Activated T-cell treated with anti-CD3 and anti-CD28 coated beads, Interleukin-2, amount 50 U/mL, for 24 hours (primary cell): ENCODE measurements at regions not wholly inside any gene's neighbourhood (a gene's known extent, or its start where the extent isn't known, plus 50 kb on each side); places are given as distances from the start of the nearest gene placed in this dataset.
"Not testable (repeated sequence)": the region's sequence is repeated elsewhere in the genome, so short reads cannot be mapped to it uniquely, and the experiment has no call there.

Experiments
- DNase-seq: peaks from one replicate; pipeline ENCODE4 v3.0.0-alpha.2; 2020
- H3K27ac Mint-ChIP-seq: 2 replicates; pipeline ENCODE4 v1.8.0; 2020; ENCODE audit warnings: mild to moderate bottlenecking, mixed read lengths
- H3K27me3 Mint-ChIP-seq: 2 replicates; pipeline ENCODE4 v1.8.0; 2020; ENCODE audit warnings: mixed read lengths
- H3K36me3 Mint-ChIP-seq: 2 replicates; pipeline ENCODE4 v1.8.0; 2020; ENCODE audit warnings: low read depth, mixed read lengths
- H3K4me1 Mint-ChIP-seq: 2 replicates; pipeline ENCODE4 v1.8.0; 2020; ENCODE audit warnings: low read depth, mixed read lengths
- H3K4me3 Mint-ChIP-seq: 2 replicates; pipeline ENCODE4 v1.8.0; 2020; ENCODE audit warnings: mild to moderate bottlenecking, moderate library complexity, mixed read lengths
- H3K9me3 Mint-ChIP-seq: 2 replicates; pipeline ENCODE4 v1.8.0; 2020; ENCODE audit warnings: mixed read lengths

GRCh38 chr12:97984974-97985580 is 522.5 kb downstream of the RMST start:
- Mint-ChIP-seq H3K4me1 (no peaks in the 10 kb centered on the region), H3K4me3 (no peak overlapping the region), H3K36me3 (no peaks in the 10 kb centered on the region), H3K27me3 (no peaks in the 10 kb centered on the region), H3K27ac (no peak overlapping the region), H3K9me3 (peaks cover 2% of the 10 kb centered on the region)
- no peak for DNase-seq

GRCh38 chr12:97985834-97986233 is 523.2 kb downstream of the RMST start:
- no peak for DNase-seq
- Mint-ChIP-seq H3K36me3 (no peaks in the 10 kb centered on the region), H3K27ac (no peak overlapping the region)

GRCh38 chr12:97988588-97988987 is 526.0 kb downstream of the RMST start:
- H3K27ac Mint-ChIP-seq, DNase-seq, H3K4me3 Mint-ChIP-seq, H3K36me3 Mint-ChIP-seq, H3K4me1 Mint-ChIP-seq, H3K27me3 Mint-ChIP-seq, H3K9me3 Mint-ChIP-seq: not testable (repeated sequence)

More at GRCh38 chr12:97985834-97986233, 523.2 kb downstream of the RMST start:
- Mint-ChIP-seq H3K9me3 (peaks cover 2% of the 10 kb centered on the region), H3K4me1 (no peaks in the 10 kb centered on the region), H3K27me3 (no peaks in the 10 kb centered on the region), H3K4me3 (no peak overlapping the region)

GRCh38 chr12:97989366-97989940 is 525.9 kb upstream of the TMPO start:
- H3K4me3 Mint-ChIP-seq, result no peak overlapping the region
- no peaks in the 10 kb centered on the region for H3K36me3 Mint-ChIP-seq
- H3K27me3 Mint-ChIP-seq, result no peaks in the 10 kb centered on the region
- H3K9me3 Mint-ChIP-seq, result peaks cover 2% of the 10 kb centered on the region
- DNase-seq, result no peak
- H3K4me1 Mint-ChIP-seq, result no peaks in the 10 kb centered on the region
- no peak overlapping the region for H3K27ac Mint-ChIP-seq

- Mint-ChIP-seq H3K9me3 (no peaks in the 10 kb centered on the region), H3K4me1 (no peaks in the 10 kb centered on the region), H3K27me3 (no peaks in the 10 kb centered on the region), H3K27ac (no peak overlapping the region), H3K36me3 (no peaks in the 10 kb centered on the region), H3K4me3 (no peak overlapping the region)
- no peak for DNase-seq
Measured at GRCh38 chr12:97994746-97995484, 520.5 kb upstream of the TMPO start.

GRCh38 chr12:97995559-97995958 is 519.8 kb upstream of the TMPO start:
- Mint-ChIP-seq H3K36me3 (no peaks in the 10 kb centered on the region), H3K27ac (no peak overlapping the region), H3K4me1 (no peaks in the 10 kb centered on the region), H3K27me3 (no peaks in the 10 kb centered on the region), H3K4me3 (no peak overlapping the region), H3K9me3 (no peaks in the 10 kb centered on the region)
- DNase-seq, result no peak

GRCh38 chr12:98001430-98001829 is 514.0 kb upstream of the TMPO start:
- DNase-seq, result no peak
- H3K36me3 Mint-ChIP-seq, result no peaks in the 10 kb centered on the region
- peaks cover 3% of the 10 kb centered on the region for H3K27me3 Mint-ChIP-seq
- H3K4me1 Mint-ChIP-seq, result no peaks in the 10 kb centered on the region
- H3K27ac Mint-ChIP-seq, result no peak overlapping the region
- no peaks in the 10 kb centered on the region for H3K9me3 Mint-ChIP-seq
- H3K4me3 Mint-ChIP-seq, result no peak overlapping the region

GRCh38 chr12:98002887-98003493 is 512.4 kb upstream of the TMPO start:
- H3K4me3 Mint-ChIP-seq, result no peak overlapping the region
- H3K27ac Mint-ChIP-seq, result no peak overlapping the region
- H3K9me3 Mint-ChIP-seq, result no peaks in the 10 kb centered on the region
- H3K36me3 Mint-ChIP-seq, result no peaks in the 10 kb centered on the region
- DNase-seq, result no peak
- H3K27me3 Mint-ChIP-seq, result peaks cover 3% of the 10 kb centered on the region
- H3K4me1 Mint-ChIP-seq, result no peaks in the 10 kb centered on the region

GRCh38 chr12:98007963-98008362 is 507.4 kb upstream of the TMPO start:
- H3K4me3 Mint-ChIP-seq, result no peak overlapping the region
- H3K36me3 Mint-ChIP-seq, result no peaks in the 10 kb centered on the region
- peaks cover 2% of the 10 kb centered on the region for H3K27me3 Mint-ChIP-seq
- no peaks in the 10 kb centered on the region for H3K9me3 Mint-ChIP-seq
- H3K4me1 Mint-ChIP-seq, result no peaks in the 10 kb centered on the region
- no peak for DNase-seq
- H3K27ac Mint-ChIP-seq, result no peak overlapping the region

- no peak overlapping the region for H3K27ac Mint-ChIP-seq
Measured at GRCh38 chr12:98013560-98013959, 501.8 kb upstream of the TMPO start.

GRCh38 chr12:98018836-98019235 is 496.6 kb upstream of the TMPO start:
- Mint-ChIP-seq H3K9me3 (no peaks in the 10 kb centered on the region), H3K4me1 (no peaks in the 10 kb centered on the region), H3K27me3 (no peaks in the 10 kb centered on the region), H3K4me3 (no peak overlapping the region), H3K36me3 (no peaks in the 10 kb centered on the region), H3K27ac (no peak overlapping the region)
- no peak for DNase-seq

More at GRCh38 chr12:98013560-98013959, 501.8 kb upstream of the TMPO start:
- Mint-ChIP-seq H3K27me3 (no peaks in the 10 kb centered on the region), H3K36me3 (no peaks in the 10 kb centered on the region), H3K4me3 (no peak overlapping the region), H3K4me1 (no peaks in the 10 kb centered on the region), H3K9me3 (no peaks in the 10 kb centered on the region)
- DNase-seq, result no peak

GRCh38 chr12:98020376-98020775 is 495.0 kb upstream of the TMPO start:
- Mint-ChIP-seq H3K27me3 (no peaks in the 10 kb centered on the region), H3K36me3 (no peaks in the 10 kb centered on the region), H3K27ac (no peak overlapping the region), H3K4me1 (no peaks in the 10 kb centered on the region), H3K4me3 (no peak overlapping the region), H3K9me3 (no peaks in the 10 kb centered on the region)
- no peak for DNase-seq

- Mint-ChIP-seq H3K9me3 (no peaks in the 10 kb centered on the region), H3K36me3 (no peaks in the 10 kb centered on the region), H3K4me1 (no peaks in the 10 kb centered on the region), H3K27ac (no peak overlapping the region), H3K4me3 (no peak overlapping the region), H3K27me3 (no peaks in the 10 kb centered on the region)
- no peak for DNase-seq
Measured at GRCh38 chr12:98022961-98023360, 492.4 kb upstream of the TMPO start.

- H3K9me3 Mint-ChIP-seq, result peaks cover 2% of the 10 kb centered on the region
Measured at GRCh38 chr12:98037401-98038140, 477.8 kb upstream of the TMPO start.

More at GRCh38 chr12:98037401-98038140, 477.8 kb upstream of the TMPO start:
- no peak overlapping the region for H3K27ac Mint-ChIP-seq
- no peaks in the 10 kb centered on the region for H3K4me1 Mint-ChIP-seq
- no peak for DNase-seq
- H3K4me3 Mint-ChIP-seq, result no peak overlapping the region
- H3K36me3 Mint-ChIP-seq, result no peaks in the 10 kb centered on the region
- no peaks in the 10 kb centered on the region for H3K27me3 Mint-ChIP-seq
